HG03520 (cell line): ENCODE measurements at regions not wholly inside any gene's neighbourhood (a gene's known extent, or its start where the extent isn't known, plus 50 kb on each side); places are given as distances from the start of the nearest gene placed in this dataset.
"Not testable (repeated sequence)": the region's sequence is repeated elsewhere in the genome, so short reads cannot be mapped to it uniquely, and the experiment has no call there.

ENCODE experiments used
- ATAC-seq: cut with Tn5 transposase; IDR thresholded peaks from one replicate; pipeline ENCODE4 v1.9.1; 2021; ENCODE audit warnings: mild to moderate bottlenecking, moderate library complexity; ENCODE audit not compliant: unreplicated experiment

- no peak for ATAC-seq
Observed at GRCh38 chr3:110293660-110294059, 778.0 kb upstream of the NECTIN3 start.

GRCh38 chr3:110296885-110297284, 774.7 kb upstream of the NECTIN3 start:
- no peak for ATAC-seq

- ATAC-seq, result no peak
Observed at GRCh38 chr3:110301781-110302180, 769.8 kb upstream of the NECTIN3 start.

DNA sequence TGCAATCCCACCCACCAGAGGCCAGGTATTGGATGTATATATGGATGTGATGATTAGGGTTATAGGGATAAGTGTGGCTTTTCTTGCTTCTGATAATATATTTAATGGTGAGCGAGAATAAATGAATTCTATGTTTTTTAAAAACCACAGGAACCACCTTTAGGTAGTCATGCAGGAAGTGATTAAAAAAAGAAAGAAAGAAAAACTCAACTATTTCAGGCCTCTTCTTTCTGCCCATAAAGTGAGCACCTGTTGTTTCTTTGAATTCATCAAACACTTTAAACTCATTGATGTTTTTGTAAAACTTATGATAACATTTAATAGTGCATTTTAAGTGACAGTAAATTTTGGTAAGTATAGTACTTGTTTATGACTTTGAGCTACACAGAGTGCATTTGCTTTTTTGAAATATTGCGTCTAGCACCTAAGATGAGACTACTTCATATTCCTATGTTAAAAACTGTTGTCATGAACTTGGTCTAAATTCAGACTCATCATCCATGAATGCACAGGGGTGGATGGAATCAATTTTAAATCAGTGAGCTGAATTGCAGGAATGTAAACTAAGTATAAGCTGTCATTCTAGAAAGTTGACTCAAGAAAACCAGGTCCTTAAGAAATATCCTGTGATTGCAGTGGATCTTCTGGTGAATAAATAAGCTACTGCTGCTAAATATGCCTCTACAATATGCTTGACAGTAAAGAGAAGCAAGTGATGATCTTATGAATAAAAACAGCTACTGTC, 764.4 kb upstream of the NECTIN3 start:
- no peak for ATAC-seq

GRCh38 chr3:110311541-110311940, 760.1 kb upstream of the NECTIN3 start:
- no peak for ATAC-seq

DNA sequence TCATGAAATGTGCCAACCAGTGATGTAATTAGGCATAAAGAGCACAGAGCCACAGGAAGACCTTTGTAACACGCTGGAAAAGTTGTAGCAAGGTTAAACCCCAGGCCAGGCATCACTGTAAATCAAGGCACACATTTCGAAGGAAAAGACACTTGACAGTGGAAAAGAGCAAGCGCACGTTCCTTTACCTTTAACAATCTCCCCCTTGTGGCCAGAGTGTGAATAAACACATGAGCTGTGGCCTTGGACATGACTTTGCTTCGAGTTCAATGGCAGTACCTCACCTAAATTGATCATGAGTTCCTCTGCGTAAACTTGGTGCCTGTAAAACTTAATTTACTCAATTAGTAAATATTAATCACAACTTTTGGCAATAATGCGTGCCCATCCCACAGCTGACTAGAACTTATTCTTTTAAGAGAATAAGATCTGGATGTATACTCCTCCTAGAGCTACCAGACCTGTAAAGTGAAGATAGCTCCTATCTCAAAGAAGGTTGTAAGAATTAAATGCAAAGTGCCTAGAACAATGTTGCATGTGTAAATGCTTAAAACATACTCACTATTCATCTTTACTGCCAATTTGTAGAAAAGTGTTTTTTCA, 757.0 kb upstream of the NECTIN3 start:
- ATAC-seq, result peak; percentile 93

- no peak for ATAC-seq
Observed at GRCh38 chr3:110318108-110318507, 753.5 kb upstream of the NECTIN3 start.

DNA sequence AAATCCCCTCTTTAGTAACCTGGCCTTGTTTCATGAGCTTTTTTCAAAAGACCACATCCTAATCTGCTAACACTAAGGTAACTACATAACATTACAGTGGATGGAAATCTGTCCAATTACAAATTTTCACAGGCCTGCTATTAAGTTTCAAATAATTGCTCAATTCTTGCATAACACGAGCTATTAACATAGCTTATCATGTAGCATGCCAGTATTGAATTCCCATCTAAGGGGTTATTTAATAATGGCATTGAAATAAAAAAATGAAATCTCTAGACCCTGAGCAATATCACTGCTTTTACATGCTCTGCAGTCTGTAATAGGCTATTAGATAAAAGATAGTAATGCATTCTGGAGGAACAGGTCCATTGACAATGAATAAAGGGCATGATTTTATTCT, 748.3 kb upstream of the NECTIN3 start:
- no peak for ATAC-seq

DNA sequence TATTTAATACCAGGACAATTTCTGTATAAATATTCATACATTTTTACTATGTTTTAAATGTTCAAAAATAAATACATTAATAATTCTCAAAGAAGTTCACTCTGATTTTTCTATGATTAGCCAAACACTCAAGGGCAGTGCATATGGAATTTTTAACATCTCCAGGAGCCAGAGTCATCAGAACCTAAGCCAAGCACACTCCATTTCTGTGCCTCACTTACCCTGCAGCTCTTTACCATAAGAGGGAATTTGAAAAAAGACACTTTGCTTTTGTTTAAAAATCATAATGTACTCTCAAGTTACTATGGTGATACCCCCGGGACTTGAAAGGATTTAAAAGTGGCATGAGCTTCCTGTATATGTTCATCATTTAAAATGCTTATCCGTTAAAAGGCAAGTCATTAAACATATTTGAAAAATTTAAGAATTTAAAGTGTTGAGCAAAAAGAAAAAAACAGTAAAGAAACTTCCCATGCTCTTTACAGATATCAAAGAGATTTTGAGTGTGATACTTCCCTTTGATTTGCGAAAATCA, 747.4 kb upstream of the NECTIN3 start:
- no peak for ATAC-seq

DNA sequence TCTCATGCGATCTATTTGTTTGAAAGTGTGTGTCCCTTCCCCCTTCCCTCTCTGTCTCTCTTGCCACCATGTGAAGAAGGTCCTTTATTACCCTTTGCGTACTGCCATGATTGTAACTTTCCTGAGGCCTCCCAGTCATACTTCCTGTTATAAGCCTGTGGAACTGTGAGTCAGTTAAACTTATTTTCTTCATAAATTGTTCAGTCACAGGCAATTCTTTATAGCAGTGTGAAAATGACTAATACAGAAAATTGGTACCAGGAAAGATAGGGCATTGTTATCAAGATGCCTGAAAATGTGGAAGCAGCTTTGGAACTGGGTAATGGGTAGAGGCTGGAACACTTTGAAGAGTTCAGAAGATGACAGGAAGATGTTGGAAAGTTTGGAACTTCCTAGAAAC, 743.7 kb upstream of the NECTIN3 start:
- ATAC-seq, result no peak

DNA sequence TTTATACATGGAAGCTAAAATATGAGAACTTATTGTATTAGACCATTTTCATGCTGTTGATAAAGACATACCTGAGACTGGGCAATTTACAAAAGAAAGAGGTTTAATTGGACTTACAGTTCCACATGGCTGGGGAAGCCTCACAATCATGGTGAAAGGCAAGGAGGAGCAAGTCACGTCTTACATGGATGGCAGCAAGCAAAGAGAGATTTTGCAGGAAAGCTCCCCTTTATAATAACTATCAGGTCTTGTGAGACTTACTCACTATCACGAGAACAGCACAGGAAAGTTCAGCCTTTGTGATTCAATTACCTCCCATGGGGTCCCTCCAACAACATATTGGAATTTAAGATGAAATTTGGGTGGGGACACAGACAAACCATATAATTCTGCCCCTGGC, 740.1 kb upstream of the NECTIN3 start:
- not testable (repeated sequence) for ATAC-seq

DNA sequence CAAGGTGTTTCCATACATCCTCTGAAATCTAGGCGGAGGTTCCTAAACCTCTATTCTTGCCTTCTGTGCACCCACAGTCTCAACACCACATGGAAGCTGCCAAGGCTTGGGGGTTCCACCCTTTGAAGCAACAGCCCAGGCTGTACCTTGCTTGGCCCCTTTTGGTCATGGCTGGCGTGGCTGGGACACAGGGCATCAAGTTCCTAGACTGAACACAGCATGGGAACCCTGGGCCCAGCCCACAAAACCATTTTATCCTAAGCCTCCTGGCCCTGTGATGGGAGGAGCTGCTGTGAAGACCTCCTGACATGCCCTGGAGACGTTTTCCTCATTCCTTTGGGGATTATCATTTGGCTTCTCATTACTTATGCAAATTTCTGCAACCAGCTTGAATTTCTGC, 739.0 kb upstream of the NECTIN3 start:
- ATAC-seq, result no peak

DNA sequence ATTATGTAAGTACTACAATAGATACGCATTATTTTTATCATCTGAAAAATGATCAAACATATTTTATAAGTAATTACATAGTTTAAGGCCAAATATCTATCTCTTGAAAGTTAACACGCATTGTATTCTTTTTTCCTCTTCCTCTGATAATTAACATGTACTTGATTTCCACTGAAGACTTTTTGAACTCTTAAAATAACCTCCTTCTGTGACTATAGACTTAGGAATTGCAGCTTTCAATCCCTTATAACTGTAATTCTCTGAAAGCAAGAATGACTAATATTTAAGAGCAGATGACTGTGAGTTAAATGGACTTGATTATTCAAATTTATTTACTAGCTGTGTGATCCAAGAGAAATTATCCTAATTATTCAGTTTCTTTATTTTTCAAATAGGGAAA, 730.6 kb upstream of the NECTIN3 start:
- ATAC-seq, result no peak

DNA sequence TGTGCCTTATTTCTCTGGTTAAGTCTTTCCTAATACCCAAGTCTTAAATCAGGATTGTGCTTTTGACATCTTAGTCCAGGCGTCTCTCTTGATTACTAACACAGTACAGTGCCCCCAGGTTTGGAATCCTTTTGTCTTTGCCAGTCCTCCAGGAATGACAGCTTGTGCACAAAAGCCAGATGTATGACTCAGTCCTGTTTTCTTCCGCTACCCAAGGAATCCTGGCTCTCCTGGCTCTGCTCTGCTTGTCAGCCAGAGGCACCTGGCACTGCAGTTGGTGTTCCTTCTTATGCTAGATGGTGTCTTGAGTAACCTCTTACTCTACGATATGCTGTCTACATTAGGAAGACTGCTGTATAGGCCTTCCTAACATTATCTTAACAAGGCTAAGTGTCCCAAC, 728.2 kb upstream of the NECTIN3 start:
- ATAC-seq, result no peak

DNA sequence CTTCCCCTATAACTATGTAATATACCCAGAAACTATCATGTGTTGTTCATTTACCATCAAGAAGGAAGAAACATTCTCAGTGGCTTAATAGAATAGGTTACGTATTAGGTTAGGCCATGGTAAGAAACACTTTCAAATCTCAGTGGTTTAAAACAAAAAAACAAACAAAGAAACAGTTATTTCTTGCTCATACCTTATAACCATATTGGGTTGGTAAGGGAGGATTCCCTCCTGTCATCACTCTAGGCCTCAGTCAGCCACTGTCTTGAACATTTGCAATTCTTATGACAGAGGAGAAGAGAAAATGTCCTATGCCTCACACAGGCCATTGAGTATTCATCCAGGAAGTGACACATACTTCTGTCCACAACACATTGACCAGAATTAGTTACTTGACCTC, 727.7 kb upstream of the NECTIN3 start:
- ATAC-seq, result peak; percentile 78

DNA sequence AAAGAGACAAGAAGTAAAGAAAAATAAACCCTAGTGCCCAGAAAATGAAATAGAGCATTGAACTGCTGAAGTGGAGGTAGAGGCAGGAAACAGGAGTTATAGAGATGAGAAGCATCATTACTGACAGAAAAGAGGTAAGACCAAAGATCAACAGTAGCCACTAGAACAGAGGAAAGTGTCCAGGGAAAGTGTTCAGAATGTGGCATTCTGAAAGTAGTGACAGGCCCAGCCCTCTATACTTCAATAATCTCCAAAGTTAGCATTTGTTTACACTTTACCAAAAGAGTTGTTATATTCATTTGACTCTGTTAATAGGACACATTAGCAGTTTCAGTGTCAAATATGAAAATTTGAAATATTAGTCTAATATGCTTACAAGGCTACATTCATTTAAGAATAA, 727.1 kb upstream of the NECTIN3 start:
- ATAC-seq, result no peak

DNA sequence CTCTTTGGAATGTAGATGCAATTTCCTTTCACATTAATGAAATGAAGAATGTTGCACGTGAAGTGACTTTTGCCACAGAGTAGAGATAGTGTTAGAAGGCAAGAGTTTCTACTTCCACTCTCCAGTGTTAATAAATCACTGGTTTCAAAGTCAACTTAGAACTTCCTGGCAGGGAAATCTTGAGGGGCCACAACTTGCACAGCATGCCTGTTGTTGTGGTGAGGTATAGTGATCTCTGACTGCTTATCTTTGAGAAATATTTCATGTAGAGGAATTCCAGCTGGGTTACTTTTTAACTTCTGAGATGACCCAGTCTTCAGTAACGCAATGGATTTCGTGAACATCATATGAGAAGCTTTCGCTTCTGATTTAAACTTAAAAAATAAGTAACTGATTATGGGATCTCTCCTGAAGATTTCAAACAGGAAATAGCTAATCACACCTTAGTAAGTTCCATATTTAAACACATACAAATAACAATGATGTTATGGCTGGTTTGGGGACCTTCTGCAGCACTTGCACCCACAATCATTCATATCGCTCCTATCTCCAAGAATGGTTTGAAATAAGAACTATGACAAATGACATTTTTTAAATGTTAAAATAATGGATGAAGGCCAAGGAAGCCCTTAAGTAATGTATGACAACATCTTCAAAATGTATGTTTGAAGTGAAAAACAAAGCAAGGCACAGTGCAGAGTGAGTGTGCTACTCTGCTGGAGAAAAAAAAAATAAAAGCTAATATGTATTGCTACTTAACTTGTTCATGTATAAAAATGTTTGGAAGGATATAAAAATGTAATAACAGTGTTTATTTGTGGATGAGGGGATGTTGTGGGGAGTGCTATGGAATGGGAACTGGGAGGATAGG, 726.5 kb upstream of the NECTIN3 start:
- ATAC-seq, result no peak

- ATAC-seq, result no peak
Observed at GRCh38 chr3:110349295-110349694, 722.3 kb upstream of the NECTIN3 start.

GRCh38 chr3:110352841-110353604, 718.6 kb upstream of the NECTIN3 start:
- no peak for ATAC-seq

GRCh38 chr3:110362751-110363150, 708.9 kb upstream of the NECTIN3 start:
- no peak for ATAC-seq

GRCh38 chr3:110367289-110367688, 704.3 kb upstream of the NECTIN3 start:
- not testable (repeated sequence) for ATAC-seq
